ENCODE measurements at regions not wholly inside any gene's neighbourhood (a gene's known extent, or its start where the extent isn't known, plus 50 kb on each side); places are given as distances from the start of the nearest gene placed in this dataset.
"Not testable (repeated sequence)": the region's sequence is repeated elsewhere in the genome, so short reads cannot be mapped to it uniquely, and the experiment has no call there.

DNA sequence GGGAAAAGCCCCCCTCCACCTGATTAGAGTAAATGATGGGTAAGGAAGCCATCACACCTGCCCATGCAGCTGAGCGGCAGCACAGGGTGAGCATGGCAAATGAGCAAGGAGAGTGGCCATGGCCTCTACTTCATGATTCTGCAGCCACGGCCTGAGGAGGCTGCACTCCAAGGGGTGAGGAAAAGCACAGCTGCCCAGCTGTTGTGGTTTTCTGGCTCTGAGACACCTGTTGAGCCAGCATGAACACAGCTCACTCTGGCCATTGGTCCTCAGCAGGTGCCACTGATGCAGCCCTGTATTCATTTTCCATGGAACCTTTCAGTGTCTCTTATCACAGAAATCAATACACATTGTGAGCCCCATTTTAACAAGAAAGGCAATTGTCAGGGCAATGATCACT, 707.2 kb downstream of the AACS start:
- DNase-seq (ENCODE audit: low spot score), result no peak

GRCh38 chr12:125773033-125773640, 707.9 kb downstream of the AACS start:
- no peak for DNase-seq (ENCODE audit: low spot score)

- no peak for DNase-seq (ENCODE audit: low spot score)
Observed at GRCh38 chr12:125775507-125775906, 710.3 kb downstream of the AACS start.

DNA sequence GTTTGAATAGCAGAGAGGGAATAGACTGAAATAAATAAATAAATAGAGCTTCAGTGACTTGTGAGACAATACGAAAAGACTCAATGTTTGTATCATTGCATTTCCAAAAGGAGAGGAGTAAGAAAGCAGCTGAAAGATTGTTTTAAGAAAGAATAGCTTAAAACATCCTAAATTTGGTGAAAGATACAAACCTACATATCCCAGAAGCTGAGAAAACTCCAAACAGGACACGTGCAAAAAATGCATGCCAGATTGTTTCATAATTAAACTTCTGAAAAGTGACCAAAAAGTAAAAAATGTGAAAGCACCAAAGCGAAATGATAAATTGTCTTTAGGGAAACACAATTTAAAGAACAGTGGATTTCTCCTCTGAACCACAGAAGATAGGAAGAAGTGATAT, 711.0 kb downstream of the AACS start:
- DNase-seq (ENCODE audit: low spot score), result no peak

- DNase-seq (ENCODE audit: low spot score), result no peak
Observed at GRCh38 chr12:125786143-125786542, 720.9 kb downstream of the AACS start.

- no peak for DNase-seq (ENCODE audit: low spot score)
Observed at GRCh38 chr12:125794401-125794800, 729.2 kb downstream of the AACS start.

- no peak for DNase-seq (ENCODE audit: low spot score)
Observed at GRCh38 chr12:125797421-125798175, 732.4 kb downstream of the AACS start.

- no peak for DNase-seq (ENCODE audit: low spot score)
Observed at GRCh38 chr12:125804660-125805059, 739.4 kb downstream of the AACS start.

GRCh38 chr12:125824276-125824675, 759.0 kb downstream of the AACS start:
- no peak for DNase-seq (ENCODE audit: low spot score)

GRCh38 chr12:125835852-125836251, 770.6 kb downstream of the AACS start:
- DNase-seq (ENCODE audit: low spot score), result no peak

GRCh38 chr12:125836647-125837046, 771.4 kb downstream of the AACS start:
- no peak for DNase-seq (ENCODE audit: low spot score)

- no peak for DNase-seq (ENCODE audit: low spot score)
Observed at GRCh38 chr12:125841332-125841731, 776.1 kb downstream of the AACS start.

- no peak for DNase-seq (ENCODE audit: low spot score)
Observed at GRCh38 chr12:125852116-125852515, 786.9 kb downstream of the AACS start.

- DNase-seq (ENCODE audit: low spot score), result no peak
Observed at GRCh38 chr12:125852679-125853078, 787.4 kb downstream of the AACS start.

GRCh38 chr12:125853670-125854069, 788.4 kb downstream of the AACS start:
- no peak for DNase-seq (ENCODE audit: low spot score)

DNA sequence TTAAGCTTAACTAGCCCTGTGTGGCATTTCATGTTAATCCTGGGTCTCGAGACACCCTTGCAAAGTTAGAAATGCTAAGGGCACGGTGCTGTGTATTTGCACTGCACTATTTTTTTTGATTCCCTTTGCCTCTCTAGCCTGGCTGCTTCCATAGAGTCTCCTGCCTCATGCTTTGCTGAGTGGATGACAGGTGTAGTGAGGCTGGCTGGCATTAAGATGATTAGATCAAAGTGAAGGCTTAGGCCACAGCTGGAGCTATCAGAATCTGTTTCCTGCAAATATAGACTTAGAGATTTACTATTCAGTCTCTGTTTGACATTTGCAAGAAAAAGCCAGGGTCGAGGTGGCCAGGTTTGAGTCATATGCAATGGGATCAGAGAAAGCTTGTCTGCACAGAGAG, 791.1 kb downstream of the AACS start:
- DNase-seq (ENCODE audit: low spot score), result no peak

- no peak for DNase-seq (ENCODE audit: low spot score)
Observed at GRCh38 chr12:125856896-125857295, 791.7 kb downstream of the AACS start.

- DNase-seq (ENCODE audit: low spot score), result no peak
Observed at GRCh38 chr12:125860672-125861288, 795.5 kb downstream of the AACS start.

GRCh38 chr12:125861299-125862281, 796.4 kb downstream of the AACS start:
- no peak for DNase-seq (ENCODE audit: low spot score)

GRCh38 chr12:125865236-125865635, 800.0 kb downstream of the AACS start:
- DNase-seq (ENCODE audit: low spot score), result not testable (repeated sequence)

DNA sequence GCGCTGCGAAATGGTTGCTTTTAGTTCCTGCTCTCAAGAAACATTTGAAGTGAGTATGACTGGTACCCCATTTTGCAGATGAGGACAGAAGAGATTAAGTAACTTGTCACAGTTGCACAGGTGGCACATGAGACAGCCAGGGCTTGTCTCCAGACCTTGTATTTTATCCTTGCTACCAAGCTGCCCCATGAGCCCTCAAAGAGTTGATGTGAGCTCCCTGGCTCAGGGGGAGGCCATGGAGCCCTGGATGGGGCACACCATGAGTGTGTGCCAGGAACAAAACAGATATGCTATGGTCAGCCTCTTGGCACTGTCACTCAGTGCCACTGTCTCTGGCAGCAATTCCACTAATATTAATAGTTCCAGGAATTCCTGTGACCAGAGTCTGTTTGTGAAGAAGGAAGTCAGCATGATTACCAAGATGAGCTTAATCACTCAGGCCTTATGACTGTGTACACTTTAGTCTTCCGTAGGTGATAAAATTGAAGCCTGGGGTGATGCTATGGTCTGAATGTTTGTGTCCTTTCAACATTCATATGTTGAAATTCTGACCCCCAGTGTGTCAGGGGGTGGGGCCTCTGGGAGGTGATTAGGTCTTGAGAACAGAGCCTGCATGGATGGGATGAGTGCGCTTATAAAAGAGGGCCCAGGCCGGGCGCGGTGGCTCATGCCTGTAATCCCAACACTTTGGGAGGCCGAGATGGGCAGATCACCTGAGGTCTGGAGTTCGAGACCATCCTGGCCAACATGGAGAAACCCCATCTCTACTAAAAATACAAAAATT, 806.8 kb downstream of the AACS start:
- DNase-seq (ENCODE audit: low spot score), result no peak
